Brain microvascular endothelial cell (primary cell): ENCODE measurements at regions not wholly inside any gene's neighbourhood (a gene's known extent, or its start where the extent isn't known, plus 50 kb on each side); places are given as distances from the start of the nearest gene placed in this dataset.
"Not testable (repeated sequence)": the region's sequence is repeated elsewhere in the genome, so short reads cannot be mapped to it uniquely, and the experiment has no call there.

ENCODE experiments used
- DNase-seq: peaks from one replicate; pipeline ENCODE4 v3.0.0-alpha.2; 2020
- H3K27ac ChIP-seq: fragments of 250-450 bp; sonication (Bioruptor Pico); 2 replicates; pipeline ENCODE4 v1.5.1; 2020; ENCODE audit warnings: mild to moderate bottlenecking, moderate library complexity
- H3K27me3 ChIP-seq: fragments of 250-450 bp; sonication (Bioruptor Pico); replicated peaks from 2 replicates; pipeline ENCODE4 v1.5.1; 2020; ENCODE audit warnings: mild to moderate bottlenecking
- H3K36me3 ChIP-seq: fragments of 250-450 bp; sonication (Bioruptor Pico); replicated peaks from 2 replicates; pipeline ENCODE4 v1.5.1; 2020; ENCODE audit warnings: mild to moderate bottlenecking
- H3K4me3 ChIP-seq: 2 replicates; pipeline ENCODE4 v1.5.1; 2011; ENCODE audit warnings: low read depth, mild to moderate bottlenecking, control low read depth, low read length, moderate library complexity
- CTCF ChIP-seq: IDR thresholded peaks from 2 replicates; pipeline ENCODE4 v1.5.1; 2011; ENCODE audit warnings: low read depth, mild to moderate bottlenecking, moderate library complexity, low read length, control low read depth, inconsistent platforms; ENCODE audit errors: missing control alignments
- in situ Hi-C: cut with HindIII; loops from 2 replicates; pipeline ENCODE4 v1.10.0; 2017; ENCODE audit warnings: low sequenced_read_pairs, low pct_ligation_motif_present

DNA sequence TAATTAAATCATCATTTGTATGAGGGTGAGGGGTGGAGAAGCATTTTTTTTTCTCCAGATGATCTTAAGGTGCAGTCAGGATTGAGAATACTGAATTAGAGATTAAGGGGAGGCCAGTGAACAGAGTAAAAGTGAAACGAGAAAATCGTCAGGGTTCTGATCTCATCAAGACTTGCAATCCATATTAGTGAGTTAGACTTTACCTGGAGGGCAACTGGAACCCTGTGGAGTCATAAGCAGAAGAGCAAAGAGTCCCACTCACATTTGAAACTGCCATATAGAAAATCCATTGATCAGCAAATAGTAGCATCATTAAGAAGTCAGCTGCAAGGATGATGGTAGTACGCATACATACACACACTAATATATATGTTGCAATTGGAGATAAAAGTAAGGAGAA is 466.2 kb upstream of the PAPPA start:
- Histone ChIP-seq H3K36me3 (no peaks in the 10 kb centered on the region), H3K27ac (no peak overlapping the region), H3K4me3 (no peak overlapping the region), H3K27me3 (no peaks in the 10 kb centered on the region)
- in situ Hi-C loops = no loop called here
- TF ChIP-seq CTCF = no peak
- DNase-seq = no peak

- H3K27me3 ChIP-seq = no peaks in the 10 kb centered on the region
- peak overlapping the region; percentile 98 for H3K27ac ChIP-seq
- H3K4me3 ChIP-seq = no peak overlapping the region
- DNase-seq = no peak
- H3K36me3 ChIP-seq = no peaks in the 10 kb centered on the region
- in situ Hi-C loops = no loop called here
- no peak for TF ChIP-seq CTCF
These were observed 464.3 kb upstream of the PAPPA start for GRCh38 chr9:115689331-115689730.

GRCh38 chr9:115690786-115691496 is 462.6 kb upstream of the PAPPA start:
- Histone ChIP-seq H3K27me3 (no peaks in the 10 kb centered on the region), H3K4me3 (no peak overlapping the region), H3K27ac (peak overlapping the region; percentile 98), H3K36me3 (no peaks in the 10 kb centered on the region)
- in situ Hi-C loops = no loop called here
- no peak for TF ChIP-seq CTCF
- DNase-seq = peak; percentile 93

DNA sequence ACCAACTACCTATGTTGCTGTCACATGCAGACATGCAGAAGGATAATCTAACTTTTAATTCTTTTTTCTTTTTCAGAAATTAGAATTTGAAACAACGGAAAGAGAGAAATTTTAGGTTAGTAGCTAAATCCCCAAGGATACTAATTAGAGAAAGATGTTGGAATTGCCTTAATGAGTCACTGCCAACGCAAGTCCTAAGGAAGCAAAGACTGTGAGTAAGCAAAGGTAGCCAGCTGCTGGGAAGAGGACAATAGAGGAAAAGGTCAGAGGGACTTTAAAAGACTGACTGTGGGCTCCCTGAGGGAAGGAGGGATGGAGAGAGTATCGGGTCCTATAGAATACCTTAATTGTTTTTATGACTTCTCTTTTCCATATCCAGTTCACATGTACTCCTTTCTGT is 461.9 kb upstream of the PAPPA start:
- no peaks in the 10 kb centered on the region for H3K27me3 ChIP-seq
- peak overlapping the region; percentile 98 for H3K27ac ChIP-seq
- DNase-seq = no peak
- no peak for TF ChIP-seq CTCF
- in situ Hi-C loops = no loop called here
- no peaks in the 10 kb centered on the region for H3K36me3 ChIP-seq
- no peak overlapping the region for H3K4me3 ChIP-seq

DNA sequence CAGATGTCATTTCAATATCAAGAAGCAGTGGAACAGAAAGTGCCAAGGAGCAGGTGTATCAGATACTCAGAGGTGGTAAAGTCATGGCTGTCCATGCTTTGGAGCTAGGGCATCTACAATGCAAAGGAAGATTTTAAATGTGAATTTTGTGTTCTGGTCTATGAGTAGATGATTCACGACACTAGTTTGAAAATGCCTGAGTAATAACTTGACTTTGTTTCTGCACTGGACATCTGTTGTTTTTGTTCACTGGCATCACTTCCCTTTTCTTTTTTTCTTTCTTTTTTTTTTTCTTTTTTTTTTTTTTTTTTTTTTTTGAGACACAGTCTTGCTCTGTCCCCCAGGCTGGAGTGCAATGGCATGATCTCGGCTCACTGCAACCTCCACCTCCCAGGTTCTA is 460.7 kb upstream of the PAPPA start:
- H3K36me3 ChIP-seq, H3K27me3 ChIP-seq, DNase-seq, H3K4me3 ChIP-seq, in situ Hi-C loops: not testable (repeated sequence)
- peak overlapping the region; percentile 98 for H3K27ac ChIP-seq

DNA sequence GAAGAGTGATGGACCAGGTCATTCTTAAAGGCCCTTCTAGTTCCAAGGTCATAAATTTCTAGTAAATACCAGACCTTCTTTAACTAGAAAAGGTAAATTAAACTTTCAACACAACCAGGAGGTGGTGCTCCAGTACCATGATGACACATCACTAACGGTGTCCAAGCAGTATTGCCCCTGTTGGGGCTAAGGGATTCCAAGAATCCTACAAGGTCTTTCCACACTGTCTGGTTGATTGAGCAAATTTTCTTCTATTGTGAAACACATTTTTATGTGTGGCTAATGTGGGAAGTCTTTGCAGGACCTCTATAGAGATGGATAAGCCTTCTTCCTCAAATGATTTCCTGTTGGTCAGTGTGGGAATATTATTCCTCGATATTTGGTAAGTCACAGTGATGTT is 459.6 kb upstream of the PAPPA start:
- no peak overlapping the region for H3K4me3 ChIP-seq
- H3K27ac ChIP-seq = peak overlapping the region; percentile 86
- H3K36me3 ChIP-seq = no peaks in the 10 kb centered on the region
- DNase-seq = peak; percentile 88
- peak; percentile 57 for TF ChIP-seq CTCF
- H3K27me3 ChIP-seq = no peaks in the 10 kb centered on the region
- in situ Hi-C loops = no loop called here
